LHCN-M2 (cell line): ENCODE measurements at regions not wholly inside any gene's neighbourhood (a gene's known extent, or its start where the extent isn't known, plus 50 kb on each side); places are given as distances from the start of the nearest gene placed in this dataset.

Experiments used
- DNase-seq: peaks from one replicate; pipeline ENCODE4 v3.0.0-alpha.2; 2012; ENCODE audit warnings: low read depth

DNA sequence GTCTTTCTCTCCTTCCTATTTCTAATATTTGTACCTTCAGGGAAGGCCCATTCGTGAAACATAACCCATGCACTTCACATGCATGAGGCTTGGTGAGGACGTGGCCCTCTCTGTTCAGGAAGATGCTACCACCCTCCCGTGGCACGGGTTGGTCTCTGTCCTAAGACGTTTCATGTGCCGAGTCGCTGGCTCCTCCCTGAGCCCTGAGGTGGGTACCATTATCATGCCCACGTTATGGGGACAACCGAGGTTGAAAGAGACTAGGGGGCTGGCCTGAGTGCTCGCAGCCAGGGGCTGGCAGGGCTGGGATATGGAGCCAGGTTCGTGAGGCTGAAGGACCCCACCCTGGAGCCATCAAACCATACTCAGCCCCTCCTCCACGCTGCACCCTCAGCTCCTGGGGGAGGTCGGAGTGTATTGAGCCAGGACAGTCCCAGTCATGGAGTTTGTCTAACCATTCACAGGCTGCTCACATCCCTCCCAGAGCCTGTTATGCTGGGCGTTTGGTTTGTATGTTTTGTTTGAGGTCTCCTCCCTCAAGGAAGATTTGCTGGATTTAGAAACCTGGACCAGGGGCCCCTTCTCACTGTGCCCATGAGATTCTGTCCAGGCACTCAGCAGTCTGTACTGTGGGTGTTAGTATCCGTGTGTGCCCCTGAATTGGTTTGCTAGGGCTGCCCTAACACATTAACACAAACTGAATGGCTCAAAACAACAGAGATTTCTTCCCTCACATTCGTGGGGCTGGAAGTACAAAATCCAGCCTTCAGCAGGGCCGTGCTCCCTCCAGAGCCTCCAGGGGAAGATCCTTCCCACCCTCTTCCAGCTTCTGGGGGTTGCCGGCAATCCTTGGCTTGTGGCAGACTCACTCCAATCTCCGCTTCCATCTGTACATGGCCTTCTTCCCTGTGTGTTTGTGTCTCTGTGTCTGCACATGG is 88.3 kb downstream of the ANKRD60 start:
- no peak for DNase-seq

DNA sequence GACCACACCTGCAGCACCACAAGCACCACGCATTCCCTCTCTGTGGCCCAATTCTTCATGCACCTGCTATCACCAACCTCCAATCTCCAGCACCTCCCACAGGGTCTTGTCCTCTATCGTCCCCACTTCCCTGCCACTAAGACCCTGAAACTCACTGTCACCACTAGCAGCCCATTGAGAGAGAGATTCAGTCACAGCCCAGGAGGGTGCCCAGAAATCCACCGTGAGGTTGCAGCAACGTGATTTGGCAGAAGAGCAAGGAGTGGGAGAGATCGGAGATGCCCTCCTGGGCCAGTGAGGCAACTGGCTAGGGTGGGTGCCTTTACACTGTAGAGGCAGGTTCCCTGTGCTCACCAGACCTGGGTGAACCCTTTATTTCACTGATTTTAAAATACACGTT is 90.1 kb downstream of the ANKRD60 start:
- DNase-seq = no peak

DNA sequence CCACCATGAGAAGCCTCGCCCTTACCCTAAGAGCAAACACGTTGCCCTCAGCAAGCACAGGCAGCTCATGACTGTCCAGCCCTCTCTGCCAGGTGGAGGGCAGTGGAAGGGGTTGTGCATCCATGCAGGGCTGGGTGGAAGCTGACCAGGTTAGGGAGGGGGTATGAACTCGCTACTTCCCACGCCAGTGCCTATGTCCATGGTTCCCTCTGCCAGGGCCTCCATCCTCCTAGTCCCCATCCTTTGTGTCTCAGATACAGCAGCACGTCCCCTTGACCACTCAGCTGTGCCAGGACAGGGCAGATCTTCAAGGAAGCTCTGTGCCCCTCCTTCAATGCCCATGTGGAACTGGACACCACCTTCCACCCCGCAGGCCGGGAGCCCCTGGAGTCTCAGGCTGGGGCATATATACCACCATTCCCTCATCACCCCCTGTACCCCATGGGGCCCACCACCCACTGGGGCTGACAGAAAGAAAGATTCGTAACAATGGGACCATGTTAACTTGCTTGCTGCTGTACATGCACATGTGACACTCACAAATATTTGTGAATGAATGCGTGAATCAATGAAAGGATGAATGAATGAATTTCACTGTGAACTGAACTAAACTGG is 90.7 kb downstream of the ANKRD60 start:
- no peak for DNase-seq

DNA sequence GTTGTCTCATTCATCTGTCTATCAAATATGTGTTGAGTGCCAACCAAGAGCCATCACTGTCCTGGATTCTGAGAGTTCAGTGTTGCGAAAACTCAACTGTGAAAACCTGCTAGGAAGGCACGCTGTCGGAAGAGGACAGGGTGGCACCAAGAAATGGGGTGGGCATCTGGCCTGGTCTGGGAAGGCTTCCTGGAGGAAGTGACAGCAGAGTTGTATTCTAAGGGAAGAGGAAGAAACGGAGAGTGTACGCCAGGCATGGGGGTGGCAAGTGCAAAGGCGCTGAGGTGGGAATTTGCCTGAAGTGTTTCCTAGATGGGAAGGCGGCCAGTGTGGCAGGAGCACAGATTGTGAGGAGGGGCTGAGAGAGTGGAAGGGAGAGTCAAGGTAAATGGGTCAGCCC is 91.2 kb downstream of the ANKRD60 start:
- DNase-seq = no peak

DNA sequence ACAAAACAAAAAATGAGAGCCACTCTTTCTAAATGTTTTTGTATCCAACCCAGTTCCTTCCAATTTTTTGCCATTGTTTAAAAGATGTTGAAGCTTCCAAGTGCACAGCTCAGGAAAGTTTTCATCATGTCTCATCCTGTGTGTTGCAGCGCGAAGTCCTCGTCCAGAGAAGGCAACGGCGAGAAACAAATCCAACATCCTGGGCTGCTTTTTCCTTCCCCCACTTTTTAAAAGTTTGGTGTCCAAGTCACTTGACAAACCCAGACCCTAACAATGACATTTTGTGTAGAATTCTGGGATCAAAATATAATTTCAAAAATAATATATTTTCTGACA is 92.3 kb downstream of the ANKRD60 start:
- DNase-seq = no peak

DNA sequence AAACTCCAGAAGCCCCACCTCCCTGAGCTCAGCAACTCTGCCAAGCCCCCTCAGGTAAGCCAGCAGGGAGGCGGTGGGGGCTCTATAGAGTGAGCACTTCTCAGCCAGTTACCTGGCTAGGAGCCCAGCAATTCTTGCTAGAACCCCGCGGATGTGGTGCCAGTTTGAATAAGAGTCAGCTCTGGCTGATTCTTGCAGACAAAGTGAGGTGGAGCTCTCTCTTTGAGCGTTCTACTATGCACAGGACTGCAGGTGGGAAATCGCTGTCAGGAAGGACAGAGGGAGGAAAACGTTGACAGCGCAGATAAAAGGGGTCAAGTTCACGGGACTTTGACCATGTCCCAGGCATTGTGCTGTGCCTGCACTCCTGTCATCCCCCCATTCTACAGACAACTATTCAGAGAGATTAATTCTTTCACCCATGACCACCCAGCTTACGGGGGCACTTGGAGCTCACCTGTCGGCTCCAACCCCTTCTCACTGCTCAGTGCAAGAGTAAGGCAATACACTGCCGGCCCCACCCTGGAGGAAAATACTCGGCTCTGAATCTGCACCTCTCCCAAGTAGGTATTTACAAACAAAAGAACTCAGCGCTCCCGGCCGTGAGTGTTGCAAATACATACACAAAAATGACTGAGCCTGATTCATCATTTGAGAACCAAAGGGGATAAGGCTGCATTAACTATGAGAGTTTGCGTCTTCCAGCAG is 92.9 kb downstream of the ANKRD60 start:
- no peak for DNase-seq

DNA sequence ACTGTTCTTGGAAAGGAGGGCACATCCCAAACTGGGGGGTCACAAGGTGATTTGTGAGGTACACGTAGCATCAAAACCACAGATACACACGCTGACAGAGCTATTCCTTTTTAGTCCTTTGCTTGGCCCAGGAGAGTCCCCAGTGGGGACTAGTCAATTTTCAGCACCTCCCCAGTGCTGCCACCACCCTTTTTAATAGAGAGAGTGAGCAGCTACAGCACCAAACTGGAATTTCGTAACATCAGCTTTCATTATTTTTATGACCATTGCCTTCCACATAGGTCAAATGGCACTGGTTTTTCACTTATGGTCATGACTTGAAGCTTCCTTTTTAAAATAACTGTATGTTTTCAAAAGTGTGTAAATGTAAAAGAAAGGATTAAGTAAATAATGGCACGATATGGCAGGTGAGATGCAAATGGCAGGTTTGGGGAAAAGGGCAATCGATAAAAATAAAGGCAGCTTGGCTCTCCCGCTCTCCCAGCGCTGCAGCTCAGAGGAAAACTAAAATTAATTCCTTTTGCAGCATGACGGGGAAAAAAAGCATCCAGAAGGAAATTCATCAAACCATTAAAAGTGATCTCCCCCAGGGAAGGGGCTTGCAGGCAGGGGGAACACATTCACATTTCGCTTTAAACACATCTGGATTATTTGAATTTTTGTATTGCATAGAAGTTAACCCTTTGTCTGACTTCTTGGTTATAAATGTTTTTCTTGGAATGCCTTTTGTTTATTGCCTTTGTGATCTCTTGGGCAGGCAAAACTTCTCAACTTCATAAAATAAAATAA is 95.2 kb downstream of the ANKRD60 start:
- peak; percentile 34 for DNase-seq

DNA sequence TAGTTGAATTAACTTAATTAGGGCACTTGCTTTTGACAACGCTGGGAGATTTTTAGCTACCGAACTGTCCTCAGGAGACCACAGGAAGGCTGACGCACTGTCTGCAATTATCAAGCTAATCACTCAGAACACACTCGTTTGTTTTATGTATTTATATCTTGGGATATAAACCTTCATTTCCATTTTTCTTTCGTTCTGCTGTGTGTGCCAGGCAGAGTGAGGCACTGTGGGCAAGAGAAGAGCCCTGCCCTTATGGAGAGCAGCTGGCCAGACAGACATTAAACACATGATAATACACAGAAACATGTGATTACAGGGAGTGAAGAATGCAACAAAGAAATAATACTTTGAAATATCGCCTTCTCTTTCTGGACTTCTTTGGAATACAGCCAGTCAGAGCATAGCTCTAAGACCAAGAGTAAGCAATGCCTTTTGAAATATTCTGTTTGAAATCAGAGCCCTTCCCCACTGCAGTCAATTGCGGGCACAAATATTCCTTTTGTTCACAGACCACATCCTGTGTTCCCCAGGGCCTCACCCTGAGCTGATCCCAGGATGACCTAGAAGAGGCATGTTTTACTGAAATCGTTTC is 96.8 kb downstream of the ANKRD60 start:
- peak; percentile 98 for DNase-seq

DNA sequence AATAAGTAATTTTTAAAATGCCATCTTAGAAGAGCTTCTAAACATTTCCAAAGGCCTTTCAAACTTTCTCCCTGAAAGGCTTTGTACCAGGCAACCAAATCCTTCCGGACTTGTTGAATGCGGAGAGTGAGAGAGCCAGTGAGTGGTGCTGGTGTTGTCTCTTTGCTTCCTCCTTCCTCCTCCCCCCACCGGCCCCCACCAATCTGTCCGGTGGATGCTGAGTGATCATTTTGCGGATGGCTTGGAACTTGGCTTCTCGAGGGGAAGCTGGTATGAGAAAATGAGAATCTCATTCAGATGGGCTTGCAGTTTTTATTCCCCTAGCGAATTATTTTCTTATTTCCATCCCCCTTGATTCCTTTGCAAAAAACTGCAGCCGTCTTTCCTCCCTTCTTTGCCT is 97.3 kb downstream of the ANKRD60 start:
- DNase-seq = peak; percentile 92

DNA sequence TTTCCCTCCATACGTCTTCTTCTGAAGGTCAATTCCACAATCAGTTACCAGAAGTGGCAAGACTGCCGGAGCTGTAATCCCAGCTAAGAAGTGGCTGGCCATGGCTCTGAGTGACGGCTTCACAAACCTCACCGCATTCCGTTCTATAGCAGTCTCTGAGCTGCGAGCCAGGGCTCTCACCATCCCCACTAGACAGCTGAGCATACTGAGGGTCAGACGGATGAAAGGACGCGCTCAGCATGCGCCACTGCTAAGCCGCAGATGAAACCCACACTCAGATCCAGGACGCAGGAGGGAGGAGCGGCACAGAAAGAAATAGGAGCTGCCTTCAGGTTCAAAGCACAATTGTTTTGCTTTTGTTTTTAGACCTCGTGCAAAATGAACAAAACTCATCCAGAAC is 97.9 kb downstream of the ANKRD60 start:
- DNase-seq = no peak

DNA sequence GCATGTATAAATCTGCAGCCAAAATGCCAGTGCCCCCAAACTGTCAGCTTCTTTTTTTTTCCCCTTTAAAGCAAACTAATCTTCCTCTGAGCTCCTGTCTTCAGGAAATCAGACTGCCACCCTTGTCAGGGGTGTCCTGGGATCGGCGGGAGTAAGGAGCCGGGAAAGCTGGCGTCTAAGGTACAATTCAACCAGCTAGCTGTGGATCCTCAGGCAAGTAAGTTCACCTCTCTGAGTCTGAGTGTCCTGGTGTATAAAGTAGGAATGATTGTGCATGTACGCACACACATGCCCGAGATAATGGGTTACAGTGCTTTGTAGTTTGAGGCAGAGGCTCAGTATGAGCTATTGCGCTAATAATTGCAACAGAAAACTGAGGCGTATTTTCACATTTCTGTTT is 98.3 kb downstream of the ANKRD60 start:
- no peak for DNase-seq

DNA sequence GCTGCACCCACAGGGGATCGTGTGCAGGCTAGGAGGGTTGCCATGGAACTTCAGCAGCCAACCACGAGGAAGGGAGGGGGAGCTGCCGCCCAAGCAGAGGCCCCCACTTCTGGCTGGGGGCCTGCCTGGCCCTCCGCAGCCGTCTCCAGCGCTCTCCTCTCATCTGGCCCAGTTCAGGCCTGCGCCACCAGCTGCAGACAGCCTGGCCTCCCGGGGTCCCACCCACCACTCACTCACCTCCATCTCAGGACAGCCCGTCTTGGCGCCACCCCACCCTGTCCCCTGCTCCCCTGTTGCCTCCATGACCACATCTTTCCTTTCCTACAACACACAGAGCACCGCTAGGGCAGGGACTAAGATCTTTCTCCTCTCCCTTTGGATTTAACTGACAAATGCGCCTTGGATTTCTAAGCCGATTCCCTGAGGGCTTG is 98.7 kb downstream of the ANKRD60 start:
- DNase-seq = no peak

DNA sequence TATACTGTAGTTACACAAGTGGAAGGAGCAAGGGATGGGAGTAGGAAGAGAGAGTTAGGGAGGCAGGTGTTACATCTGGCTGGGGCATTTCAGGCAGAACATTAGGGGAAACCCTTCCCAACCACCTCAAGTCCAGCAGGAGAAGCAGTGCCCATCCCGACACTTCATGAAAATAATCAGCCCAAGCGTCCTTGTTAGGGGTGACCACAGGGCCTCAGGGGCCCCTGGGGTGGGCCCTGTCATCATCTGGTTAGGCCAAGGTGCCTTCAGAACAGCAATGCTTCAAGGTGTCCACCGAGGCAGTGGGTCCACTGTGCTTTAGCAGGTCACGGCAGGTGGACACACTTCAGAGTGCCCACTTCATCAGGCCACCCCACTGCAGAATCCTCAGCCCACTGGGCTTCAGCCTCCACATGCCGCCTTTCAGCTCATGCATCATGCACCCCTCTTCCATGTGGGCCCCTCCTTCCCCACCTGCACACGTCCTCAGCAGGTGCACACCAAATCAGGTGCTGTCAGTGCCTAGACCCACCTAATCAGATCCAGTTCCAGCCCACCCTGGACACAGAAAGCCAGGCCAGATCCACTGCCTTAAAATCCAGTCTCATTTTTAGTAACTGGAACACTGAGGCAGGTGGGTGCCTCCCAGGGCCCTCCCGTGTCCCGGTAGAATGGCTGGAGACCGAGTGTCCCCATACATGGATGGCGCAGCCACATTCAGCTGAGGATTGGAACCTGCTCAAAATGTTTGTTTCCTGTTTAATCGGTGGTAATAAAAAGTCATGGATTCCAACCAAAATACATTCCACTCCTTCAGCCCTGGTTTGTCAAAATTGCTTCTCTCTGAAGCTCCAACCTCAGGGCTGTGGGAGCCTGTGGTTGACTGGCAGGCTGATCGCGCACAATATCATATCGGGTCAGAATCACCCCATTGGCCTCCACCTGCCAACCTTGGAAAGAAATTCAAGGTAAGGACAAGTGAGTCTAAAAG is 99.5 kb downstream of the ANKRD60 start:
- DNase-seq = no peak

DNA sequence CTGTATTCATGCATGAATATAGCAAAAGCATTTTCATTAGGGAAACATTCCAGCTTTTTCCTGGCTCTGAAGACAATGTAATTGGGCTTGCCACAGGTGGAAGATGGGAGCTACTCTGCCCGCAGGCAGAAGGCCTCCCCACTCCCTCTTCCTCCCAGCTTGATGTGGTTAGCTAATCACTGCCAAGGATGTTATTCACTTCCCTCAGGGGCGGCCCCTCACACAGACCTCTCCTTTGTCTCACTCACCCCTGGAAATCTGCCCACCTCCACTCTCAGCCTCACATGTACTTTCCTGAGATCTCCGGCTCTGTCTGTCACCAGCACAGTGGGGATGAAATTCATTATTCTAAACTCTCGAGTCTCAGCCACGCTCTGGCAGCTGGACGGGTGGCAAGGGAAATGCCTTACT is 100.7 kb downstream of the ANKRD60 start:
- peak; percentile 97 for DNase-seq

DNA sequence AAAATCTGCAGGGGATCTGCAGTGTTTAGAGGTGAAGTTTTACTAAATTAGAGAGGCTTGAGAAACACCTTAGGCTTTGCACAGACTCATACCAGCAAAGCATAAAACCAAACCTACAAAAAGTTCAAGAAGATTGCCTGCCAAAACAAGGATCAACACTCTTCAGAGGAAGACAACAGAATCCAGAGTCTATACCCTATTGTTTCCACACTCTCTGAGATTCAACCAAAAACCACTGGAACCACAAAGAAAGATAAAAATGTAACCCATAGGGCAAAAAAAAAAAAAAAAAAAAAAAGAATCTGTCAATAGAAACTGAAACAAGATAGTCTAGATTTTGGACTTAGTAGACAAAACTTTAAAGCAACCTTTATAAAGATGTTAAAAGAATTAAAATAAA is 102.7 kb downstream of the ANKRD60 start:
- DNase-seq = no peak

DNA sequence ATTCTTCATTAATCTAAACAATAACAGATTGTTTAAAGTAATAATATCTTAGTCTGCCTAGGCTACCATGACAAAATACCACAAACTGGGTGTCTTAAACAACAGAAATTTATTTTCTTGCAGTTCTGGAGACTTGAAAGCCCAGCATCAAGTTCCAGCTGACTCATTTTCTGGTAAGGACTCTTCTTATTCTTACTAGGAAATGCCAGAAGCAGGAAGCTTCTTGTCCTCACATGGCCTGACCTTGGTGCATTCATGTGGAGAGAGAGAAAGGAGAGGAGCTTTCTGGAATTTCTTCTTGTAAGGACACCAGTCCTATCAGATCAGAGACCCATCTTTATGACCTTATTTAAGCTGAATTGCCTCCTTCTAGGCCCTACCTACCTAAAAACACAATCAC is 110.5 kb downstream of the ANKRD60 start:
- peak; percentile 69 for DNase-seq

DNA sequence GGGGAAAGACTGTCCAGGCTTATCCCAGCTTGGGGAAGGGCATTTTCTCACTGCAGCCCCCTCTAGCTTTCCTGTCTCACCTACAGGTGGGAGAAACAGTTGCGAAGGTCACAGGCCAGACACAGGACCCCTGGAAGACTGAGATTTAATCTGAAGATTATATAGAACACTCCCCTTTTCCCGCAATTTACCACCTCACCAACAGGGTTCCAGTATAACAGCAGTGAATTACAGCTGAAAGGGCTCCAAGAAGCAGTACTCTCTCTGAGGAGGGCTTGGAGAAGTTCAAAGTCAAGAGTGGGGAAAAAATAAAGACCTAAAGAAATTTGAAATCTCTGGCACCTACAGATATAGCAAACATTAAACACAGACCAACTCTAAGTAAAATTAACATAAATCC is 111.9 kb downstream of the ANKRD60 start:
- no peak for DNase-seq

DNA sequence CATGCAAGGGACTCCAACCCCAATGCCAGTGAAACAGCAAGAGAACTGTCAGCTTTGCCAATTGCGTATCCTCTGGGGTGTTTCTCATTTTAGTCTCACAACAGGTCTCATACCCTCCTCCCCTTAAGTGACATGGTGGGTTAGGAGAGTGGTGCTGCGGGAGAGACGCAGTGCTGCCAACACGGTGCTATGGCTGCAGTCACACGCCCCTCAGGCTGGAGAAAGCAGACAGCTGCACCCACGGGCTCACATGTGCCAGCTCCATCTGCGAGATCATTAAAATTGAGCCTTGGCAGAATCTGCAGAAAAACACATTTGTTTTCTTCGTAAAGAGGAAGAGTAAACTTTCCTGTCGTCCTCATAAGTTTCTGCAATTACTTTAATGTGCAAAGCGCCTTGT is 114.7 kb downstream of the ANKRD60 start:
- peak; percentile 34 for DNase-seq

DNA sequence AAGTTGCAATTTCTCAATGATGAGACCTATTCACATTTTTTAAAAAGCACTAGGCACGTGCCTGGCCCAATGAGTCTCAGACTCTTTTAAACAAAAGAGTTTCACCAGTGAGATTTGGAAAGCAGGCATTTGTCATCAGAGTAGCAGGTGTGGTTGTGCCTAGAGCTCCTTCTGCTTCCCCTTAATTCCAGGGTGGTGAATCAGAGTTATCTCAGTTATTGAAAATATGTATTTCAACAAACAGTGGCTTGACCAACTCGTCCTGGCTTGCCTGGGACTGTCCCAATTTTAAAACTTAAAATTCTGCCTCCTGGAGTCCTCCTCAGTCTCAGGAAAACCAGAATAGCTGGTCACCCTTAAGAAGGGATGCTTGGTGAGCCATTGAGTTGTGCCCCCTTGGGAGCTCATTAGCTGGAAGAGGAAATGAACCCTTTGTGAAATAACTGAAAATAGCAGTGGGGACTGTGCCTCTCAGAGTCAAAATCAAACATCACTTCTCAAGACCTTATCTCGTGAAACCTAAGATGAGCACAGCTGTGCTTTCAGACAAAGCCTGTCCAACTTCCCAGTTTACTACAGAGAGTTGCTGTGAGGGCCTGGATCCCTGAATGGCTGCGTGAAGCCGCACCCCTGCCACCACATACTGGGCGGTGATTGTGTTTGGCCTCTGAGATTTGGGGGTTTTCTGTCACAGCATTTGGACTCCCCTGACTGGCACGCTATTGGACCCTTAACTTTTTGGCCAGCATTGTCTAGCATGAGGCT is 116.3 kb downstream of the ANKRD60 start:
- DNase-seq = peak; percentile 99
